ENCODE measurements at regions not wholly inside any gene's neighbourhood (a gene's known extent, or its start where the extent isn't known, plus 50 kb on each side); places are given as distances from the start of the nearest gene placed in this dataset.

DNA sequence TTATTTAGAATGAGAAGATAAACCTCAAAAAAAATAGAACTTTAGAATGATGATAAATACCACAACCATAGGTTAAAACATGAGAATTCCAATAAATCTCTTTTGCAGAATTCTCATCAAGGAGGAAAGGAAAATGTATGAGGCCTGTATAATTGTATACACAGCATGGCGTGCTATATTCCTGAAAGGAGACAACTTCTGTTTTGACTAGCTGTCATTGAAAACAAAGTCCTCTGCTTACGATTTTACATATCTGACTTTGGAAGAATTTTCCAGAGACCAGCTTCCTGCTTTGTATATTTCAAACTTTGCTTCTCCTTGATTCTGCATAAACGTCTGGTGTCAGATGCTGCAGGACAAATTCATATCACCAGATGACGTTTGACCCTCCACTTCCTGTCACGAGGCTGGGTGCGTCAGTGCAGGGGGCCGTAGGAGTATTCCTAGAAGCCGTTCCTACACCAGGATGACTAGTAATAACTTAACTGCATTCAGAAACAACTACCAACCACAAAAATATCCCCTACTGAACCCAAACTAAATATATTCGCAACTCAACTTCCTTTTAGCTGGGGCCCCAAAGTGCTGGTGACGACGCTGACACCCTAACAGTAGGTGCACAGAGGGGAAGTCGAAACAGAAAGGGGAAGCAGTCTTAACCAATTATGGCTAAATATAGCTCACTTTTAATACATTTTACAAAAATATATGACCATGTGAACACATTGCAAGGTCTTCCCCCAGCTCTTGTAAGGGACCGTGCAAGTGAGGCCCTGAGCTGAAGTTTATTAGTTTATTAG is 178.6 kb upstream of the INHBA start (continued):
- TF ChIP-seq, protein P1, sequence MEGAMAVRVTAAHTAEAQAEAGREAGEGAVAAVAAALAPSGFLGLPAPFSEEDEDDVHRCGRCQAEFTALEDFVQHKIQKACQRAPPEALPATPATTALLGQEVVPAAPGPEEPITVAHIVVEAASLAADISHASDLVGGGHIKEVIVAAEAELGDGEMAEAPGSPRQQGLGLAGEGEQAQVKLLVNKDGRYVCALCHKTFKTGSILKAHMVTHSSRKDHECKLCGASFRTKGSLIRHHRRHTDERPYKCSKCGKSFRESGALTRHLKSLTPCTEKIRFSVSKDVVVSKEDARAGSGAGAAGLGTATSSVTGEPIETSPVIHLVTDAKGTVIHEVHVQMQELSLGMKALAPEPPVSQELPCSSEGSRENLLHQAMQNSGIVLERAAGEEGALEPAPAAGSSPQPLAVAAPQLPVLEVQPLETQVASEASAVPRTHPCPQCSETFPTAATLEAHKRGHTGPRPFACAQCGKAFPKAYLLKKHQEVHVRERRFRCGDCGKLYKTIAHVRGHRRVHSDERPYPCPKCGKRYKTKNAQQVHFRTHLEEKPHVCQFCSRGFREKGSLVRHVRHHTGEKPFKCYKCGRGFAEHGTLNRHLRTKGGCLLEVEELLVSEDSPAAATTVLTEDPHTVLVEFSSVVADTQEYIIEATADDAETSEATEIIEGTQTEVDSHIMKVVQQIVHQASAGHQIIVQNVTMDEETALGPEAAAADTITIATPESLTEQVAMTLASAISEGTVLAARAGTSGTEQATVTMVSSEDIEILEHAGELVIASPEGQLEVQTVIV (IDR thresholded peaks at IDR 0.05; ENCODE audit: borderline replicate concordance, partially characterized antibody): peak; percentile 32

GRCh38 chr7:41880107-41880506 is 177.2 kb upstream of the INHBA start:
- Histone ChIP-seq H3K36me3 (ENCODE audit: control insufficient read depth in 2 of 2, insufficient read depth in 2 of 2, low read length in 1 of 2) (no peaks in the 10 kb centered on the region), H3K27ac (ENCODE audit: control insufficient read depth, insufficient read depth) (no peak overlapping the region), H3K9ac (ENCODE audit: control insufficient read depth, insufficient read depth, low read length) (no peak overlapping the region), H3K4me2 (ENCODE audit: control insufficient read depth, insufficient read depth) (no peak overlapping the region), H3K4me1 (ENCODE audit: control insufficient read depth, insufficient read depth, low read length) (peaks cover 28% of the 10 kb centered on the region), H4K20me1 (ENCODE audit: control insufficient read depth, insufficient read depth) (no peaks in the 10 kb centered on the region), H3K27me3 (replicated peaks in 1 of 2; ENCODE audit: control insufficient read depth in 2 of 2, insufficient read depth in 2 of 2, low read length in 1 of 2) (no peaks in the 10 kb centered on the region), H3K9me3 (replicated peaks; ENCODE audit: control insufficient read depth, insufficient read depth, low read length) (peaks cover 12% of the 10 kb centered on the region; the same call in 2 of the 3 replicates), H2AFZ (ENCODE audit: control insufficient read depth, low read depth, low read length) (no peak overlapping the region), H3K79me2 (ENCODE audit: control insufficient read depth, insufficient read depth, low read length) (no peaks in the 10 kb centered on the region), H3K4me3 (no peak overlapping the region)
- SMC1A ChIA-PET (ENCODE audit: uncharacterized antibody, unreplicated experiment): interaction anchor here (0.5 to 6.6 kb wide), 6 partner anchors 9 to 1814 kb away, joined by 3 to 86 read pairs (median 7); no protein-coding TSS in a partner anchor
- CTCF ChIA-PET: interaction anchor here (0.9 to 1.2 kb wide), 3 partner anchors 10 to 62 kb away, joined by 3 to 5 read pairs (median 3); no protein-coding TSS in a partner anchor
- intact Hi-C loops (cut with micrococcal nuclease; ENCODE audit: unreplicated experiment) (loop anchor here (5.0 to 10.0 kb wide), 5 partner anchors 68 to 775 kb away; partner anchors contain the start of gene INHBA), in situ Hi-C loops (cut with MboI) (loop anchor here (5.0 kb wide), 1 partner anchor 148 kb away; no protein-coding TSS in a partner anchor)
- TF ChIP-seq SPI1 (IDR thresholded peaks at IDR 0.05; ENCODE audit: borderline replicate concordance, insufficient read depth, low read depth, low read length): no peak
- no peak for TF ChIP-seq ZZZ3 (IDR thresholded peaks at IDR 0.05; ENCODE audit: control insufficient read depth, insufficient read length, low read depth)
- no peak for TF ChIP-seq ZNF207 (IDR thresholded peaks at IDR 0.05; ENCODE audit: borderline replicate concordance)
- no peak for TF ChIP-seq PML (IDR thresholded peaks at IDR 0.05; ENCODE audit: low read length)
- TF ChIP-seq, protein P2, sequence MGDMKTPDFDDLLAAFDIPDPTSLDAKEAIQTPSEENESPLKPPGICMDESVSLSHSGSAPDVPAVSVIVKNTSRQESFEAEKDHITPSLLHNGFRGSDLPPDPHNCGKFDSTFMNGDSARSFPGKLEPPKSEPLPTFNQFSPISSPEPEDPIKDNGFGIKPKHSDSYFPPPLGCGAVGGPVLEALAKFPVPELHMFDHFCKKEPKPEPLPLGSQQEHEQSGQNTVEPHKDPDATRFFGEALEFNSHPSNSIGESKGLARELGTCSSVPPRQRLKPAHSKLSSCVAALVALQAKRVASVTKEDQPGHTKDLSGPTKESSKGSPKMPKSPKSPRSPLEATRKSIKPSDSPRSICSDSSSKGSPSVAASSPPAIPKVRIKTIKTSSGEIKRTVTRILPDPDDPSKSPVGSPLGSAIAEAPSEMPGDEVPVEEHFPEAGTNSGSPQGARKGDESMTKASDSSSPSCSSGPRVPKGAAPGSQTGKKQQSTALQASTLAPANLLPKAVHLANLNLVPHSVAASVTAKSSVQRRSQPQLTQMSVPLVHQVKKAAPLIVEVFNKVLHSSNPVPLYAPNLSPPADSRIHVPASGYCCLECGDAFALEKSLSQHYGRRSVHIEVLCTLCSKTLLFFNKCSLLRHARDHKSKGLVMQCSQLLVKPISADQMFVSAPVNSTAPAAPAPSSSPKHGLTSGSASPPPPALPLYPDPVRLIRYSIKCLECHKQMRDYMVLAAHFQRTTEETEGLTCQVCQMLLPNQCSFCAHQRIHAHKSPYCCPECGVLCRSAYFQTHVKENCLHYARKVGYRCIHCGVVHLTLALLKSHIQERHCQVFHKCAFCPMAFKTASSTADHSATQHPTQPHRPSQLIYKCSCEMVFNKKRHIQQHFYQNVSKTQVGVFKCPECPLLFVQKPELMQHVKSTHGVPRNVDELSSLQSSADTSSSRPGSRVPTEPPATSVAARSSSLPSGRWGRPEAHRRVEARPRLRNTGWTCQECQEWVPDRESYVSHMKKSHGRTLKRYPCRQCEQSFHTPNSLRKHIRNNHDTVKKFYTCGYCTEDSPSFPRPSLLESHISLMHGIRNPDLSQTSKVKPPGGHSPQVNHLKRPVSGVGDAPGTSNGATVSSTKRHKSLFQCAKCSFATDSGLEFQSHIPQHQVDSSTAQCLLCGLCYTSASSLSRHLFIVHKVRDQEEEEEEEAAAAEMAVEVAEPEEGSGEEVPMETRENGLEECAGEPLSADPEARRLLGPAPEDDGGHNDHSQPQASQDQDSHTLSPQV (IDR thresholded peaks at IDR 0.05): no peak
- TF ChIP-seq STAT1 (conservative IDR thresholded peaks at IDR 0.05): no peak
- no peak for TF ChIP-seq STAT3 (IDR thresholded peaks at IDR 0.05; ENCODE audit: low read depth, low read length)
- TF ChIP-seq ZNF622 (IDR thresholded peaks at IDR 0.05): no peak
- TF ChIP-seq PAX8 (IDR thresholded peaks at IDR 0.05): no peak
- no peak for TF ChIP-seq ZBED1 (IDR thresholded peaks at IDR 0.05; ENCODE audit: borderline replicate concordance)
- no peak for TF ChIP-seq SRF (IDR thresholded peaks at IDR 0.05; ENCODE audit: low read depth in 2 of 2, low read length in 2 of 2)
- no peak for TF ChIP-seq POLR2A (IDR thresholded peaks at IDR 0.05; ENCODE audit: low read depth, low read length)
- whole genome bisulfite sequencing (ENCODE audit: insufficient coverage, insufficient replicate concordance, low lambda C conversion rate, missing lambda C conversion rate): 91% methylated on average over 3 of the region's 3 CpGs
- no peak for ATAC-seq
- no TSS peak for BruUV-seq (replicated peaks)
- RAD21 ChIA-PET (ENCODE audit: unreplicated experiment): interaction anchor here (1.1 to 4.3 kb wide), 3 partner anchors 9 to 64 kb away, joined by 3 to 68 read pairs (median 4); no protein-coding TSS in a partner anchor
- no peak for FAIRE-seq
- POLR2A ChIA-PET: interaction anchor here (2.0 to 2.4 kb wide), 2 partner anchors 10 to 65 kb away, joined by 5 to 11 read pairs; no protein-coding TSS in a partner anchor
- no peak for DNase-seq (ENCODE audit: low read depth, low spot score)
